DND-41 (cell line): ENCODE measurements at regions not wholly inside any gene's neighbourhood (a gene's known extent, or its start where the extent isn't known, plus 50 kb on each side); places are given as distances from the start of the nearest gene placed in this dataset.

Experiments
- ATAC-seq: fragments of 200-7000 bp; cut with Tn5 transposase; 3 replicates; pipeline ENCODE4 v1.9.1; 2021; ENCODE audit warnings: low read depth; ENCODE audit not compliant: insufficient read depth
- DNase-seq: peaks from one replicate; pipeline ENCODE4 v3.0.0-alpha.2; 2020
- H2AFZ ChIP-seq: 2 replicates; pipeline ENCODE4 v1.6.0; 2012; ENCODE audit warnings: low read depth, low read length
- H3K27ac ChIP-seq: 2 replicates; pipeline ENCODE4 v1.5.1; 2012; ENCODE audit warnings: low read length, inconsistent platforms
- H3K27me3 ChIP-seq: fragments of 200-600 bp; sonication (generic); 2 replicates; pipeline ENCODE4 v1.6.0; 2012; ENCODE audit warnings: low read length, mild to moderate bottlenecking, inconsistent platforms; ENCODE audit not compliant: insufficient read depth, poor library complexity
- H3K36me3 ChIP-seq: 2 replicates; pipeline ENCODE4 v1.5.1; 2012; ENCODE audit warnings: low read length, inconsistent platforms; ENCODE audit not compliant: insufficient read depth
- H3K4me1 ChIP-seq: 2 replicates; pipeline ENCODE4 v1.5.1; 2012; ENCODE audit warnings: mild to moderate bottlenecking, low read length; ENCODE audit not compliant: insufficient read depth
- H3K4me2 ChIP-seq: 2 replicates; pipeline ENCODE4 v1.6.0; 2012; ENCODE audit warnings: mild to moderate bottlenecking, moderate library complexity, low read length, inconsistent platforms; ENCODE audit not compliant: insufficient read depth
- H3K4me3 ChIP-seq, 2 experiments: fragments of 200-600 bp in 1 of 2; shearing (Covaris generic) in 1 of 2; 2 replicates each; pipeline ENCODE4 v1.5.1; 2012 to 2016; ENCODE audit warnings: inconsistent platforms in 2 of 2, low read length in 2 of 2, mild to moderate bottlenecking in 2 of 2, low read depth in 1 of 2, moderate library complexity in 1 of 2
- H3K79me2 ChIP-seq: 2 replicates; pipeline ENCODE4 v1.6.0; 2012; ENCODE audit warnings: low read length, inconsistent platforms; ENCODE audit not compliant: insufficient read depth
- H3K9ac ChIP-seq: 2 replicates; pipeline ENCODE4 v1.6.0; 2012; ENCODE audit warnings: low read depth, mild to moderate bottlenecking, inconsistent platforms, low read length, moderate library complexity
- H3K9me3 ChIP-seq: 2 replicates; pipeline ENCODE4 v1.5.1; 2012; ENCODE audit warnings: low read length, moderate library complexity, mild to moderate bottlenecking, inconsistent platforms; ENCODE audit not compliant: insufficient read depth, severe bottlenecking
- H4K20me1 ChIP-seq: 2 replicates; pipeline ENCODE4 v1.6.0; 2012; ENCODE audit warnings: low read length; ENCODE audit not compliant: insufficient read depth
- CTCF ChIP-seq: IDR thresholded peaks from 2 replicates; pipeline ENCODE4 v1.5.1; 2012; ENCODE audit warnings: borderline replicate concordance, low read length, moderate library complexity, mild to moderate bottlenecking; ENCODE audit not compliant: poor library complexity, severe bottlenecking; ENCODE audit errors: extremely low read depth
- EZH2 ChIP-seq: IDR thresholded peaks from 3 replicates; pipeline ENCODE4 v1.6.1; 2012; ENCODE audit warnings: borderline replicate concordance, low read depth, mild to moderate bottlenecking, moderate library complexity, low read length, inconsistent platforms; ENCODE audit not compliant: severe bottlenecking

- H3K27me3 ChIP-seq, result no peaks in the 10 kb centered on the region
- no peaks in the 10 kb centered on the region for H3K79me2 ChIP-seq
- H3K4me1 ChIP-seq, result no peaks in the 10 kb centered on the region
- H3K9me3 ChIP-seq, result peaks cover 15% of the 10 kb centered on the region
- H3K4me2 ChIP-seq, result no peak overlapping the region
- H2AFZ ChIP-seq, result no peak overlapping the region
- H3K4me3 ChIP-seq, result no peak overlapping the region
- TF ChIP-seq EZH2 (no peak), CTCF (no peak)
- ATAC-seq, result 0 out of 3 replicates have a peak, but pooled peaks have one; percentile 35
- no peak overlapping the region for H3K9ac ChIP-seq
- peak; percentile 4 for DNase-seq
- no peak overlapping the region for H3K27ac ChIP-seq
- H3K36me3 ChIP-seq, result no peaks in the 10 kb centered on the region
- H4K20me1 ChIP-seq, result no peaks in the 10 kb centered on the region
These were observed 686.9 kb upstream of the MAP3K7 start for GRCh38 chr6:91273729-91274128.

- no peak overlapping the region for H3K4me2 ChIP-seq
- peaks cover 15% of the 10 kb centered on the region for H3K9me3 ChIP-seq
- no peaks in the 10 kb centered on the region for H3K36me3 ChIP-seq
- no peak overlapping the region for H3K9ac ChIP-seq
- no peaks in the 10 kb centered on the region for H3K79me2 ChIP-seq
- no peaks in the 10 kb centered on the region for H4K20me1 ChIP-seq
- no peak overlapping the region for H3K4me3 ChIP-seq
- no peaks in the 10 kb centered on the region for H3K27me3 ChIP-seq
- TF ChIP-seq EZH2, result no peak
- H2AFZ ChIP-seq, result no peak overlapping the region
- no peak for DNase-seq
- no peaks in the 10 kb centered on the region for H3K4me1 ChIP-seq
- H3K27ac ChIP-seq, result no peak overlapping the region
- no peak for ATAC-seq
These were observed 684.9 kb upstream of the MAP3K7 start for GRCh38 chr6:91271807-91272206.

GRCh38 chr6:91268941-91269340 is 682.1 kb upstream of the MAP3K7 start:
- ATAC-seq, result no peak
- H3K27ac ChIP-seq, result no peak overlapping the region
- no peak overlapping the region for H3K4me2 ChIP-seq
- H3K4me1 ChIP-seq, result no peaks in the 10 kb centered on the region
- no peak overlapping the region for H3K4me3 ChIP-seq
- H3K27me3 ChIP-seq, result no peaks in the 10 kb centered on the region
- H2AFZ ChIP-seq, result no peak overlapping the region
- H3K9me3 ChIP-seq, result peaks cover 15% of the 10 kb centered on the region
- H3K36me3 ChIP-seq, result no peaks in the 10 kb centered on the region
- TF ChIP-seq EZH2 (no peak), CTCF (no peak)
- DNase-seq, result no peak
- H3K9ac ChIP-seq, result no peak overlapping the region
- no peaks in the 10 kb centered on the region for H3K79me2 ChIP-seq
- H4K20me1 ChIP-seq, result no peaks in the 10 kb centered on the region

GRCh38 chr6:91267246-91267645 is 680.4 kb upstream of the MAP3K7 start:
- no peaks in the 10 kb centered on the region for H3K36me3 ChIP-seq
- H3K79me2 ChIP-seq, result no peaks in the 10 kb centered on the region
- no peak overlapping the region for H3K4me3 ChIP-seq
- no peaks in the 10 kb centered on the region for H3K27me3 ChIP-seq
- H4K20me1 ChIP-seq, result no peaks in the 10 kb centered on the region
- H3K4me1 ChIP-seq, result no peaks in the 10 kb centered on the region
- ATAC-seq (no peak), DNase-seq (no peak)
- TF ChIP-seq CTCF, result no peak
- no peak for TF ChIP-seq EZH2
- peaks cover 15% of the 10 kb centered on the region for H3K9me3 ChIP-seq
- no peak overlapping the region for H3K4me2 ChIP-seq
- no peak overlapping the region for H3K27ac ChIP-seq
- H3K9ac ChIP-seq, result no peak overlapping the region
- H2AFZ ChIP-seq, result no peak overlapping the region
